ENCODE measurements at regions not wholly inside any gene's neighbourhood (a gene's known extent, or its start where the extent isn't known, plus 50 kb on each side); places are given as distances from the start of the nearest gene placed in this dataset.

DNA sequence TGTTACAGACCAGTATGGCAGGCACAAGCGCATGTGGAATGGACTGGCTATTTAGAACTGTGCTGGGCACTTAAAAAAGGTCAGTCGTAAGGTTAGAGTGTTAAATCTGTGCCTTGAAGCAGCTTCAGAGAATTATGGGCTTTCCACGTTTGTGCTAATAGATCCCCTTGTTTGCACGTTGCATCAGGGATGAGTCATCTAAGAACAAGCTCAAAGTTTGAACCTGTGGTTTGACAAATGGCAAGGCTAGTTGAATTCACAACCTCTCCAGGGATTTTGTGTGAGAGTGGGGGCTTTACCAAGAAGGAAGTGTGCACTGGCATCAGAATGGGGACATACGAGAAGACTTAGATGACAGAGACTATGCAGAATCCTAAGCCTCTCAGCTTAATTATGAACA lies 249.6 kb downstream of the IRX1 start:
- no peak overlapping the region for H3K4me2 ChIP-seq (ENCODE audit: low read length)
- Mint-ChIP-seq H3K9me3 (ENCODE audit: unreplicated experiment) (peaks cover 8% of the 10 kb centered on the region), H3K4me1 (ENCODE audit: low read depth, unreplicated experiment) (peaks cover 4% of the 10 kb centered on the region), H3K4me3 (ENCODE audit: unreplicated experiment) (no peak overlapping the region), H3K27me3 (ENCODE audit: low read depth, unreplicated experiment) (peaks cover 5% of the 10 kb centered on the region), H3K36me3 (ENCODE audit: low read depth, unreplicated experiment) (peaks cover 1% of the 10 kb centered on the region), H3K27ac (ENCODE audit: unreplicated experiment) (no peak overlapping the region)
- TF ChIP-seq, protein P1, sequence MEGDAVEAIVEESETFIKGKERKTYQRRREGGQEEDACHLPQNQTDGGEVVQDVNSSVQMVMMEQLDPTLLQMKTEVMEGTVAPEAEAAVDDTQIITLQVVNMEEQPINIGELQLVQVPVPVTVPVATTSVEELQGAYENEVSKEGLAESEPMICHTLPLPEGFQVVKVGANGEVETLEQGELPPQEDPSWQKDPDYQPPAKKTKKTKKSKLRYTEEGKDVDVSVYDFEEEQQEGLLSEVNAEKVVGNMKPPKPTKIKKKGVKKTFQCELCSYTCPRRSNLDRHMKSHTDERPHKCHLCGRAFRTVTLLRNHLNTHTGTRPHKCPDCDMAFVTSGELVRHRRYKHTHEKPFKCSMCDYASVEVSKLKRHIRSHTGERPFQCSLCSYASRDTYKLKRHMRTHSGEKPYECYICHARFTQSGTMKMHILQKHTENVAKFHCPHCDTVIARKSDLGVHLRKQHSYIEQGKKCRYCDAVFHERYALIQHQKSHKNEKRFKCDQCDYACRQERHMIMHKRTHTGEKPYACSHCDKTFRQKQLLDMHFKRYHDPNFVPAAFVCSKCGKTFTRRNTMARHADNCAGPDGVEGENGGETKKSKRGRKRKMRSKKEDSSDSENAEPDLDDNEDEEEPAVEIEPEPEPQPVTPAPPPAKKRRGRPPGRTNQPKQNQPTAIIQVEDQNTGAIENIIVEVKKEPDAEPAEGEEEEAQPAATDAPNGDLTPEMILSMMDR (IDR thresholded peaks at IDR 0.05; ENCODE audit: insufficient read depth, low read depth, low read length) = no peak
- TF ChIP-seq EZH2 (IDR thresholded peaks at IDR 0.05; ENCODE audit: insufficient read depth, low read length) = no peak
- no peak overlapping the region for H3K4me3 ChIP-seq (ENCODE audit: insufficient read depth, low read depth, low read length)
- H3K27me3 ChIP-seq (ENCODE audit: insufficient read depth, low read length) = no peaks in the 10 kb centered on the region
- no peak overlapping the region for H3K9ac ChIP-seq (ENCODE audit: low read length)
- no peaks in the 10 kb centered on the region for H3K9me3 ChIP-seq (ENCODE audit: insufficient read depth, low read depth, low read length)
- no peaks in the 10 kb centered on the region for H3K79me2 ChIP-seq (ENCODE audit: insufficient read depth, low read length)
- FAIRE-seq (no peak), DNase-seq (ENCODE audit: low read depth) (peak; percentile 2)
- H3K4me1 ChIP-seq (ENCODE audit: insufficient read depth, low read length) = no peaks in the 10 kb centered on the region
- no peaks in the 10 kb centered on the region for H3K36me3 ChIP-seq (ENCODE audit: insufficient read depth, low read length)
- no peak overlapping the region for H2AFZ ChIP-seq (ENCODE audit: low read depth, low read length)
- H3K27ac ChIP-seq (ENCODE audit: low read depth, low read length) = no peak overlapping the region
- H4K20me1 ChIP-seq (ENCODE audit: insufficient read depth, low read length) = no peaks in the 10 kb centered on the region

GRCh38 chr5:3852161-3852916 lies 256.7 kb downstream of the IRX1 start:
- H4K20me1 ChIP-seq (ENCODE audit: insufficient read depth, low read length) = no peaks in the 10 kb centered on the region
- H3K36me3 ChIP-seq (ENCODE audit: insufficient read depth, low read length) = no peaks in the 10 kb centered on the region
- Mint-ChIP-seq H3K36me3 (ENCODE audit: low read depth, unreplicated experiment) (no peaks in the 10 kb centered on the region), H3K27ac (ENCODE audit: unreplicated experiment) (no peak overlapping the region), H3K4me3 (ENCODE audit: unreplicated experiment) (no peak overlapping the region), H3K9me3 (ENCODE audit: unreplicated experiment) (no peaks in the 10 kb centered on the region), H3K4me1 (ENCODE audit: low read depth, unreplicated experiment) (peaks cover 1% of the 10 kb centered on the region), H3K27me3 (ENCODE audit: low read depth, unreplicated experiment) (peaks cover 10% of the 10 kb centered on the region)
- H3K4me2 ChIP-seq (ENCODE audit: low read length) = no peak overlapping the region
- H3K79me2 ChIP-seq (ENCODE audit: insufficient read depth, low read length) = no peaks in the 10 kb centered on the region
- no peak overlapping the region for H2AFZ ChIP-seq (ENCODE audit: low read depth, low read length)
- H3K4me3 ChIP-seq (ENCODE audit: insufficient read depth, low read depth, low read length) = no peak overlapping the region
- TF ChIP-seq, protein P1 (IDR thresholded peaks at IDR 0.05; ENCODE audit: insufficient read depth, low read depth, low read length) = no peak
- no peak for TF ChIP-seq EZH2 (IDR thresholded peaks at IDR 0.05; ENCODE audit: insufficient read depth, low read length)
- DNase-seq (ENCODE audit: low read depth) = no peak
- H3K4me1 ChIP-seq (ENCODE audit: insufficient read depth, low read length) = no peaks in the 10 kb centered on the region
- no peak overlapping the region for H3K27ac ChIP-seq (ENCODE audit: low read depth, low read length)
- FAIRE-seq = no peak
- H3K9me3 ChIP-seq (ENCODE audit: insufficient read depth, low read depth, low read length) = no peaks in the 10 kb centered on the region
- H3K9ac ChIP-seq (ENCODE audit: low read length) = no peak overlapping the region
- no peaks in the 10 kb centered on the region for H3K27me3 ChIP-seq (ENCODE audit: insufficient read depth, low read length)

- Histone ChIP-seq H3K4me3 (ENCODE audit: insufficient read depth, low read depth, low read length) (no peak overlapping the region), H3K9ac (ENCODE audit: low read length) (no peak overlapping the region), H3K36me3 (ENCODE audit: insufficient read depth, low read length) (no peaks in the 10 kb centered on the region), H2AFZ (ENCODE audit: low read depth, low read length) (no peak overlapping the region), H3K4me2 (ENCODE audit: low read length) (no peak overlapping the region), H3K9me3 (ENCODE audit: insufficient read depth, low read depth, low read length) (no peaks in the 10 kb centered on the region), H3K27ac (ENCODE audit: low read depth, low read length) (no peak overlapping the region), H4K20me1 (ENCODE audit: insufficient read depth, low read length) (no peaks in the 10 kb centered on the region), H3K79me2 (ENCODE audit: insufficient read depth, low read length) (no peaks in the 10 kb centered on the region), H3K27me3 (ENCODE audit: insufficient read depth, low read length) (no peaks in the 10 kb centered on the region), H3K4me1 (ENCODE audit: insufficient read depth, low read length) (no peaks in the 10 kb centered on the region)
- Mint-ChIP-seq H3K27ac (ENCODE audit: unreplicated experiment) (no peak overlapping the region), H3K4me1 (ENCODE audit: low read depth, unreplicated experiment) (peaks cover 8% of the 10 kb centered on the region), H3K4me3 (ENCODE audit: unreplicated experiment) (no peak overlapping the region), H3K36me3 (ENCODE audit: low read depth, unreplicated experiment) (no peaks in the 10 kb centered on the region), H3K27me3 (ENCODE audit: low read depth, unreplicated experiment) (peaks cover 10% of the 10 kb centered on the region), H3K9me3 (ENCODE audit: unreplicated experiment) (no peaks in the 10 kb centered on the region)
- no peak for DNase-seq (ENCODE audit: low read depth)
- TF ChIP-seq, protein P1 (IDR thresholded peaks at IDR 0.05; ENCODE audit: insufficient read depth, low read depth, low read length) = no peak
- TF ChIP-seq EZH2 (IDR thresholded peaks at IDR 0.05; ENCODE audit: insufficient read depth, low read length) = no peak
- no peak for FAIRE-seq
Measured at GRCh38 chr5:3853362-3853761, 257.7 kb downstream of the IRX1 start.
